ENCODE measurements at regions not wholly inside any gene's neighbourhood (a gene's known extent, or its start where the extent isn't known, plus 50 kb on each side); places are given as distances from the start of the nearest gene placed in this dataset.

GRCh38 chr6:97405818-97406409 is 122.9 kb upstream of the MMS22L start:
- Histone ChIP-seq H3K4me1 (ENCODE audit: control insufficient read depth, insufficient read depth, low read length) (no peaks in the 10 kb centered on the region), H3K4me3 (no peak overlapping the region), H3K9ac (ENCODE audit: control insufficient read depth, insufficient read depth, low read length) (no peak overlapping the region), H4K20me1 (ENCODE audit: control insufficient read depth, insufficient read depth) (no peaks in the 10 kb centered on the region), H3K27me3 (replicated peaks in 1 of 2; ENCODE audit: control insufficient read depth in 2 of 2, insufficient read depth in 2 of 2, low read length in 1 of 2) (no peaks in the 10 kb centered on the region), H3K4me2 (ENCODE audit: control insufficient read depth, insufficient read depth) (no peak overlapping the region), H2AFZ (ENCODE audit: control insufficient read depth, low read depth, low read length) (no peak overlapping the region), H3K9me3 (replicated peaks; ENCODE audit: control insufficient read depth, insufficient read depth, low read length) (no peaks in the 10 kb centered on the region), H3K27ac (ENCODE audit: control insufficient read depth, insufficient read depth) (no peak overlapping the region), H3K36me3 (ENCODE audit: control insufficient read depth in 2 of 2, insufficient read depth in 2 of 2, low read length in 1 of 2) (no peaks in the 10 kb centered on the region), H3K79me2 (ENCODE audit: control insufficient read depth, insufficient read depth, low read length) (no peaks in the 10 kb centered on the region)
- intact Hi-C loops (cut with micrococcal nuclease; ENCODE audit: unreplicated experiment) (no loop called here), in situ Hi-C loops (cut with MboI) (no loop called here)
- no peak for FAIRE-seq
- CTCF ChIA-PET = interaction anchor here (0.9 kb wide), 1 partner anchor 220 kb away, joined by 4 read pairs; no protein-coding TSS in a partner anchor
- no peak for TF ChIP-seq MYC (IDR thresholded peaks at IDR 0.05; ENCODE audit: insufficient read depth, insufficient read length, insufficient replicate concordance, low read length, severe bottlenecking)
- TF ChIP-seq ZNF217 (IDR thresholded peaks at IDR 0.05) = no peak
- TF ChIP-seq MTA3 (IDR thresholded peaks at IDR 0.05; ENCODE audit: borderline replicate concordance, low read length) = no peak
- TF ChIP-seq WRNIP1 (IDR thresholded peaks at IDR 0.05; ENCODE audit: borderline replicate concordance, low read depth, low read length) = no peak
- TF ChIP-seq GABPA (IDR thresholded peaks at IDR 0.05; ENCODE audit: low read depth) = no peak
- TF ChIP-seq NFIC (IDR thresholded peaks at IDR 0.05; ENCODE audit: low read depth, low read length) = no peak
- no peak for TF ChIP-seq ZNF592 (IDR thresholded peaks at IDR 0.05)
- no peak for TF ChIP-seq CREM (IDR thresholded peaks at IDR 0.05; ENCODE audit: low read depth)
- no peak for TF ChIP-seq YY1 (IDR thresholded peaks at IDR 0.05; ENCODE audit: low read depth, low read length)
- no peak for TF ChIP-seq RAD21 (IDR thresholded peaks at IDR 0.05; ENCODE audit: insufficient read depth, low read depth, low read length)
- no peak for TF ChIP-seq GATAD2B (conservative IDR thresholded peaks at IDR 0.05; ENCODE audit: low read depth)
- no peak for TF ChIP-seq RAD51 (IDR thresholded peaks at IDR 0.05)
- no peak for TF ChIP-seq HDAC6 (IDR thresholded peaks at IDR 0.05; ENCODE audit: unreplicated experiment)
- TF ChIP-seq POLR2AphosphoS5 (IDR thresholded peaks at IDR 0.05; ENCODE audit: low read length) = no peak
- no peak for TF ChIP-seq ZNF24 (IDR thresholded peaks at IDR 0.05)
- TF ChIP-seq CBFB (IDR thresholded peaks at IDR 0.05; ENCODE audit: low read depth) = no peak
- no peak for TF ChIP-seq BRCA1 (IDR thresholded peaks at IDR 0.05; ENCODE audit: low read depth, low read length)
- no peak for TF ChIP-seq TBL1XR1 (IDR thresholded peaks at IDR 0.05; ENCODE audit: low read depth, low read length)
- POLR2A ChIA-PET = no interaction called here
- SMC1A ChIA-PET (ENCODE audit: uncharacterized antibody, unreplicated experiment) = no interaction called here
- no TSS peak for BruUV-seq (replicated peaks)
- no peak for DNase-seq (ENCODE audit: low read depth, low spot score)
- 4% methylated on average over 3 of the region's 3 CpGs for WGBS (ENCODE audit: insufficient coverage, insufficient replicate concordance, low lambda C conversion rate, missing lambda C conversion rate)
- RAD21 ChIA-PET (ENCODE audit: unreplicated experiment) = no interaction called here
- no peak for ATAC-seq

Measured in GM12878 (cell line).